Cardiac muscle cell (in vitro differentiated cells and primary cell): ENCODE measurements at regions not wholly inside any gene's neighbourhood (a gene's known extent, or its start where the extent isn't known, plus 50 kb on each side); places are given as distances from the start of the nearest gene placed in this dataset.

Experiments
- DNase-seq, 2 donors: peaks; one replicate each; pipeline versions ENCODE4 v3.0.0 to v3.0.0-alpha.2; 2010 to 2017; ENCODE audit warnings: low read depth in 1 of 2, low spot score in 1 of 2
- H3K27ac ChIP-seq: fragments of 200-600 bp; sonication (generic); 2 replicates; pipeline ENCODE4 v1.5.1; 2016
- H3K27me3 ChIP-seq: fragments of 200-600 bp; sonication (generic); 2 replicates; pipeline ENCODE4 v1.6.0; 2016; ENCODE audit warnings: control low read depth
- H3K36me3 ChIP-seq: fragments of 200-600 bp; sonication (generic); 2 replicates; pipeline ENCODE4 v1.5.1; 2016; ENCODE audit warnings: control low read depth
- H3K4me1 ChIP-seq: fragments of 200-600 bp; sonication (generic); 2 replicates; pipeline ENCODE4 v1.8.1; 2017; ENCODE audit warnings: low read depth, mild to moderate bottlenecking, mixed run types
- H3K4me3 ChIP-seq: fragments of 200-600 bp; sonication (generic); 2 replicates; pipeline ENCODE4 v1.5.1; 2016; ENCODE audit warnings: mild to moderate bottlenecking
- H3K9me3 ChIP-seq: fragments of 200-600 bp; sonication (generic); 2 replicates; pipeline ENCODE4 v1.5.1; 2017; ENCODE audit warnings: low read depth, mild to moderate bottlenecking, control low read depth
- CTCF ChIP-seq: IDR thresholded peaks from 2 replicates; pipeline ENCODE4 v1.5.1; 2012; ENCODE audit warnings: low read depth, mild to moderate bottlenecking, low read length

- H3K36me3 ChIP-seq: no peaks in the 10 kb centered on the region
These were observed 383.3 kb upstream of the ASIC2 start for GRCh38 chr17:33676444-33676843.

DNA sequence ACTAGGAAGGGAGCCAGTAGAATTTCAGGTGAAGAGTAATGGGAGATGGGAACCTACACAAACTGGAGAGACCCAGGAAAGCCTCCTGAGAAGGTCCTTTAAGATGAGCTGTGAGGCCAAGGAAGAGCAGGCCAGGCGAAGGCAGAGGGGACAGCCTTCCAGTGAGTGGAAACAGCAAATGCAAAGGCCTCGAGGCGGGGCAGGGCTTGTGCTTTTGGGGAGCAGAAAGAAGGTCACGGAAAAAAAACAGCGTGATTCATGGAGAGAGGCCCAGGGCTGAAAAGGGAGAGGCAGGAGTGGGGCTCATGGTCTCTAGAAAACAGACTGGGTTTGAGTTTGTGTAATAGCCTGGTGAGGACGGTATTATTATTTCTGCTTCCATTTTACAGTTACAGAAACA, 386.5 kb upstream of the ASIC2 start:
- TF ChIP-seq CTCF: no peak
- Histone ChIP-seq H3K27me3 (no peaks in the 10 kb centered on the region), H3K4me3 (no peak overlapping the region), H3K36me3 (no peaks in the 10 kb centered on the region), H3K4me1 (no peaks in the 10 kb centered on the region), H3K9me3 (no peaks in the 10 kb centered on the region), H3K27ac (no peak overlapping the region)
- no peak for DNase-seq

More at GRCh38 chr17:33676444-33676843, 383.3 kb upstream of the ASIC2 start:
- no peak for TF ChIP-seq CTCF
- Histone ChIP-seq H3K9me3 (no peaks in the 10 kb centered on the region), H3K27me3 (peaks cover 7% of the 10 kb centered on the region), H3K27ac (no peak overlapping the region), H3K4me1 (no peaks in the 10 kb centered on the region), H3K4me3 (no peak overlapping the region)
- DNase-seq: no peak

DNA sequence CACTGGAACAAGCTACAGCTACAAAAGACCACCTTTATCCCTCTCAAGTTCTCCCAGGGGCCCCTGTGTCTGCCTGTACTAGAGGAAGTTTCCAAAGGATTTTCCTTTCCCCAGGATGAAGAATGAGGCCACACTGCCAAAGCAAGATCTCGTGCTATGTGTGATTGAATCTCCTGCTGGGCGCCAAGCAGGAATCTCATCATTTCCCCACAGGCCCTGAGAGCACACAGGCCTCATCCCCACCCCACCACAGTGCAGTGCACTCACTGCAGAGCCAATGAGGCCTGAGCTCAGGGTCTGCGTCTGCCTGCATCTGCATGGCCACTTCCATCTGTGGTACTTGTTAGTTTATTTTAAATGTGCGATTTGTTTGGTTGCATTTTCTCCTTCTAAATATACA, 387.4 kb upstream of the ASIC2 start:
- Histone ChIP-seq H3K4me1 (no peaks in the 10 kb centered on the region), H3K36me3 (no peaks in the 10 kb centered on the region), H3K27me3 (no peaks in the 10 kb centered on the region), H3K27ac (no peak overlapping the region), H3K4me3 (no peak overlapping the region), H3K9me3 (no peaks in the 10 kb centered on the region)
- TF ChIP-seq CTCF: no peak
- no peak for DNase-seq

GRCh38 chr17:33682599-33682998, 389.5 kb upstream of the ASIC2 start:
- no peak for DNase-seq
- Histone ChIP-seq H3K36me3 (no peaks in the 10 kb centered on the region), H3K27ac (no peak overlapping the region), H3K27me3 (no peaks in the 10 kb centered on the region), H3K4me1 (no peaks in the 10 kb centered on the region), H3K4me3 (no peak overlapping the region), H3K9me3 (no peaks in the 10 kb centered on the region)
- TF ChIP-seq CTCF: no peak

DNA sequence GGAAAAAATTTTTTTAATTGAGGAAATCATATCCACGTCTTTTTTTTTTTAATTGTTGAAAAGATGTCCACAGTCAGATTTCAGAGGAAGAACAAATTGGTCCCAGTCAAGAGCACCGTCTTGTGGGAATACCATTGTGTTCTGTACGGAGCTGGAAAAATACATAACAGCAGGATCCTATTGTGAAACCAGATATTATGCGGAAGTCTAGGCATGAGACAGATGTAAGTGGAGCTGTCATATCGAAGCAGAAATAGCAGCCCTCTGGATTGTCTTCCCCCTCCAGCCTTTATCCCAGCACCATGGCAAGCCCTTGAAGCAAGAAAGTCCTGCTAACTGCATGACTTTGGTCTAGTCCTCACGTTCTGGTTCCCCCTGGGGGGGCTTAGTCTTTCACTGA, 391.6 kb upstream of the ASIC2 start:
- H3K27ac ChIP-seq: no peak overlapping the region
- DNase-seq: no peak
- no peak for TF ChIP-seq CTCF
- H3K36me3 ChIP-seq: no peaks in the 10 kb centered on the region
- no peaks in the 10 kb centered on the region for H3K9me3 ChIP-seq
- no peak overlapping the region for H3K4me3 ChIP-seq
- H3K4me1 ChIP-seq: no peaks in the 10 kb centered on the region
- H3K27me3 ChIP-seq: no peaks in the 10 kb centered on the region

GRCh38 chr17:33686171-33686570, 393.1 kb upstream of the ASIC2 start:
- Histone ChIP-seq H3K9me3 (no peaks in the 10 kb centered on the region), H3K36me3 (no peaks in the 10 kb centered on the region), H3K27ac (no peak overlapping the region), H3K4me3 (no peak overlapping the region), H3K4me1 (no peaks in the 10 kb centered on the region), H3K27me3 (no peaks in the 10 kb centered on the region)
- no peak for DNase-seq
- TF ChIP-seq CTCF: peak; percentile 30
